Hematopoietic multipotent progenitor cell treated with erythropoietin and hydrocortisone succinate and interleukin-3 and kit ligand, for 8 days (in vitro differentiated cells): ENCODE measurements at regions not wholly inside any gene's neighbourhood (a gene's known extent, or its start where the extent isn't known, plus 50 kb on each side); places are given as distances from the start of the nearest gene placed in this dataset.
"Not testable (repeated sequence)": the region's sequence is repeated elsewhere in the genome, so short reads cannot be mapped to it uniquely, and the experiment has no call there.

ENCODE experiments used
- DNase-seq: peaks from one replicate; pipeline ENCODE4 v3.0.0-alpha.2; 2015

- DNase-seq: no peak
Observed at GRCh38 chr5:131107128-131107527, 57.9 kb downstream of the HINT1 start.

- DNase-seq: no peak
Observed at GRCh38 chr5:131104169-131104808, 60.8 kb downstream of the HINT1 start.

GRCh38 chr5:131096774-131097710, 68.0 kb downstream of the HINT1 start:
- DNase-seq: no peak

GRCh38 chr5:131095561-131095960, 69.5 kb downstream of the HINT1 start:
- DNase-seq: not testable (repeated sequence)

- no peak for DNase-seq
Observed at GRCh38 chr5:131084436-131084835, 80.6 kb downstream of the HINT1 start.

GRCh38 chr5:131081913-131082488, 83.1 kb downstream of the HINT1 start:
- no peak for DNase-seq

GRCh38 chr5:131081374-131081773, 83.7 kb downstream of the HINT1 start:
- no peak for DNase-seq

- no peak for DNase-seq
Observed at GRCh38 chr5:131079232-131079631, 85.8 kb downstream of the HINT1 start.

GRCh38 chr5:131068893-131069643, 96.0 kb downstream of the HINT1 start:
- DNase-seq: no peak

GRCh38 chr5:131068076-131068475, 97.0 kb downstream of the HINT1 start:
- DNase-seq: no peak

- peak; percentile 5 for DNase-seq
Observed at GRCh38 chr5:131067636-131068035, 97.4 kb downstream of the HINT1 start.

- DNase-seq: no peak
Observed at GRCh38 chr5:131064669-131065371, 100.2 kb downstream of the HINT1 start.

GRCh38 chr5:131042021-131042789, 122.9 kb downstream of the HINT1 start:
- no peak for DNase-seq

GRCh38 chr5:131023498-131023865, 141.6 kb downstream of the HINT1 start:
- no peak for DNase-seq

- DNase-seq: no peak
Observed at GRCh38 chr5:131022811-131023497, 142.1 kb downstream of the HINT1 start.

- no peak for DNase-seq
Observed at GRCh38 chr5:131021646-131022045, 143.4 kb downstream of the HINT1 start.

GRCh38 chr5:131019601-131020315, 145.3 kb downstream of the HINT1 start:
- peak; percentile 7 for DNase-seq

- DNase-seq: no peak
Observed at GRCh38 chr5:131019111-131019510, 145.9 kb downstream of the HINT1 start.

- no peak for DNase-seq
Observed at GRCh38 chr5:131008329-131008728, 156.7 kb downstream of the HINT1 start.

GRCh38 chr5:131005963-131006684, 158.9 kb downstream of the HINT1 start:
- no peak for DNase-seq
